AG09319 (cell line): ENCODE measurements at regions not wholly inside any gene's neighbourhood (a gene's known extent, or its start where the extent isn't known, plus 50 kb on each side); places are given as distances from the start of the nearest gene placed in this dataset.
A peak's percentile ranks its signal among the peaks of the same experiment; 100 is the strongest.

Source experiments
- DNase-seq: peaks from one replicate; pipeline ENCODE4 v3.0.0-alpha.2; 2010; ENCODE audit warnings: low read depth; ENCODE audit errors: extremely low read depth
- TF ChIP-seq, protein P1 (sequence below): IDR thresholded peaks from 2 replicates; pipeline ENCODE4 v1.5.1; 2011; ENCODE audit warnings: low read depth, mild to moderate bottlenecking, inconsistent platforms, low read length, moderate library complexity

DNA sequence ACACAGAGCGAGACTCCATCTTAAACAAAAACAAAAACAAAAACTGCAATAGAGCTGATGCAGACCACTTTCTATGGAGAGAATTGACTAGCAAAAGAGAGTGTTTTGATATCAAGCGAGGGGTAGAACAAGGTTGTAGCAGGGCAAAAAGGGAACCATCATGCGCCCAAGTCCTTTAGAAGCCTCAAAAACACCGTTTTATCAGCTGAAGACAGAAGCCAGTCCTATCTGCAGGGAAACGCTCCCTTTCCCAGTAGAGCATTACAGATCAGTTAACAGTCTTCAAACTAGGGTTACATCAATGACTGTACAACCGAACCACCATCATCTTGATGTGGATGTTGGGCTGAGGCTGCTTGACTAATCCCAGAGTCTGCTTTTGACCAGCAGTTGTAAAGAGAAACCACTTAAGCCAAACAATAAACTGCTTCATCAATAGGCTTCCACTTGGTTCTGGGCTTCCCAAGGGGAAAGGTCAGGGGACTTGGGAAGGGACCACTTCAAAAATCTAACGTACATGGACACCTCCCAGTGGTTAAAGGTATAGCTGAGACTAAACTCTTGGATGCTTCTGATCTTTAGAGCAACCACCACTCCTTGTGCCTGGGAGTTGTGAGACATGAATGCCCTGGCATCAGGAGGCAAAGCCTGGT, 59.6 kb upstream of the SPDEF start:
- DNase-seq, result no peak
- TF ChIP-seq, protein P1, sequence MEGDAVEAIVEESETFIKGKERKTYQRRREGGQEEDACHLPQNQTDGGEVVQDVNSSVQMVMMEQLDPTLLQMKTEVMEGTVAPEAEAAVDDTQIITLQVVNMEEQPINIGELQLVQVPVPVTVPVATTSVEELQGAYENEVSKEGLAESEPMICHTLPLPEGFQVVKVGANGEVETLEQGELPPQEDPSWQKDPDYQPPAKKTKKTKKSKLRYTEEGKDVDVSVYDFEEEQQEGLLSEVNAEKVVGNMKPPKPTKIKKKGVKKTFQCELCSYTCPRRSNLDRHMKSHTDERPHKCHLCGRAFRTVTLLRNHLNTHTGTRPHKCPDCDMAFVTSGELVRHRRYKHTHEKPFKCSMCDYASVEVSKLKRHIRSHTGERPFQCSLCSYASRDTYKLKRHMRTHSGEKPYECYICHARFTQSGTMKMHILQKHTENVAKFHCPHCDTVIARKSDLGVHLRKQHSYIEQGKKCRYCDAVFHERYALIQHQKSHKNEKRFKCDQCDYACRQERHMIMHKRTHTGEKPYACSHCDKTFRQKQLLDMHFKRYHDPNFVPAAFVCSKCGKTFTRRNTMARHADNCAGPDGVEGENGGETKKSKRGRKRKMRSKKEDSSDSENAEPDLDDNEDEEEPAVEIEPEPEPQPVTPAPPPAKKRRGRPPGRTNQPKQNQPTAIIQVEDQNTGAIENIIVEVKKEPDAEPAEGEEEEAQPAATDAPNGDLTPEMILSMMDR, result no peak

DNA sequence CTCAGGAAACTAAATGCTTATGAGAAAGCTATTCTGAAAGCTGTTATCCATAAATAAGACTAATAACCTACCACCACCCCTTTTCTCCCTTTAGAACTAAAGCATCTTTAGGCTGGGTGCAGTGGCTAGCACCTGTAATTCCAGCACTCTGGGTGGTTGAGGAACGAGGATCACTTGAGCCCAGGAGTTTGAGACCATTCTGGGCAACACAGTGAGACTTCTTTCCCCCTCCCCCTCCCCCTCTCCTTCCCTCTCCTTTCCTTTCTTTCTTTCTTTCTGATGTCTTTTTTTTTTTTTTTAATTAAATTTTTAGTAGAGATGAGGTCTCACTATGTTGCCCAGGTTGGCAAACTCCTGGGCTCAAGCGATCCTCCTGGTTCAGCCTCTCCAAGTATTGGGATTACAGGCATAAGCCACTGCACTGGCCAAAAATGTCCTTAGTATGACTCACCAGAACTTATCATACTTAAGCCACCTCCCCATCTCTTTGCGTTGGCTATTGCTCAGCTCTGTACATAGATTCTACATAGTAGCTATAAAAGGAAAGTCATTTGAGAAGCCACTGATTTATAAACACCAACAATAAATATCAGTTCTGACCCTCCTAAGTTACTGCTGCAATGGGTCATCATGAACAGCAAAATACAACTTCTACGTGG, 54.8 kb upstream of the SPDEF start:
- TF ChIP-seq, protein P1, result no peak
- peak; percentile 29 for DNase-seq

DNA sequence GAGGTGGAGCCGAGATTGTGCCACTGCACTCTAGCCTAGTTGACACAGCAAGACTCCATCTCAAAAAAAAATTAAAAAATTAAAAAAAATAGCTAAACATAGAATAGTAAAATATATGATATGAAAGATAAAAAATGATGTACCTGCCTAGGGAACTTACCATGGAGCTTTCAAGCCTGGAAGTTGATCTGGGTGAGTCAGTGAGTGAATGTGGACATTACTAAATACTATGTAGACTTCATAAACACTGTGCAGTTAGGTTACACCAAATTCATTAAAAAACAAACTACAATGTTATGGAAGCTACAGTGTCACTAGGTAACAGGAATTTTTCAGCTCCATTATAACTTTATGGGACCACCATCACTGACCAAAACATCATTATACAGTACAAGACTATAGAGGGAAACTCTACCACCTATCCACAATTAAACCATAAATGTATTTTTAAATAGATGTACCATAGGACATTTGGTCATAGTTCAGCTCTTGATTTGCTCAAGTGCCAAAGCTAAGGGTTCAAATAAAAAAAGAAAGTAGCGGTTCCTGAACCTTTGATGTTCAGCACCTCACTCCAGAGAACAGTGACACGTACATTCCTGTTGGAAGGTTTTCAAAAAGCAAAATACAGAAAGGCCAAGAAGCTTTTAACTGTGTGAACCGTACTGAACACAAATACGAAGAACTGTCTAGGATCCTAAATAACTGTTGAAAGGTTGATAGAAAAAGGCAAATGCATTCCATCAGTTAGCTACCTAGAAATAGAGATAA, 52.4 kb upstream of the SPDEF start:
- no peak for DNase-seq
- TF ChIP-seq, protein P1, result no peak

DNA sequence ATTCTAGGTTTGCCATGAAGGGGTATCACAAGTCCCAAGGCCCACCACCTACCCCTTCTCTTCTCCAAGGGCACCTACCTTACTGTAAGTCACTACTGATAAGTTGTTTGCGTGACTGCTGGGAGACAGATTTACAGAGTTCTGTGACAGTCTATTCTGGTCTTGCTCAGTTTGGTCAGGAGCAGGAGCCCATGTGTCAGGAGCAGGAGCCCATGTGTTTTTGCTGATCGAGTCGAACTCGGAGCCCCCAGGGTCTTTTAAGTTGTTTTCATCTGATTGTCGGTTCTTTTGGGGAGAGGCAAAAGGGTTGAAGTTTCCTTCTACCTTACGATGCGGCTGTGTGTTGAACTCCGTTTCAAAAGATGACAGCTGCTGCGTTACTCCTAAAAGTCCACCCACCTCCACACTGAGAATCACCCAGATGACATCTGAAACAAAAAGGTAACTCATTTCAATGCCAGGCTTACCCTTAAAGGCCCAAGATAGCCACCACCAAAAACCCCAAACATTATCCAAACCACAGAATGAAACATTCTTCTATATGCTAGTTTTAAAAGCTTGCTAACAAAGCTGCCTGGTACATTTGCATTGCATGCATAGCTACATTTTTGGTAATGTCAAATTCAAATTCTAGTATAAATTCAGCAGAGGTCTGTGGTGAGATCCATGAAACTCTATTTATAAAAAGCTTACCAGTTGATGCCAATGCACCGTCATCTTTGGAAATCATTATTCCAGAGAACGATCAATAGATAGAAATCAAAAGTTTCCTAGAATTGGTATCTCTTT, 50.5 kb upstream of the SPDEF start:
- DNase-seq, result no peak
- TF ChIP-seq, protein P1, result no peak
